GM19467 (cell line): ENCODE measurements at regions not wholly inside any gene's neighbourhood (a gene's known extent, or its start where the extent isn't known, plus 50 kb on each side); places are given as distances from the start of the nearest gene placed in this dataset.

Experiments
- ATAC-seq: cut with Tn5 transposase; IDR thresholded peaks from one replicate; pipeline ENCODE4 v1.9.1; 2021; ENCODE audit warnings: mild to moderate bottlenecking, moderate library complexity; ENCODE audit not compliant: unreplicated experiment

GRCh38 chr5:8944005-8944404, 601.9 kb downstream of the SEMA5A start:
- no peak for ATAC-seq

DNA sequence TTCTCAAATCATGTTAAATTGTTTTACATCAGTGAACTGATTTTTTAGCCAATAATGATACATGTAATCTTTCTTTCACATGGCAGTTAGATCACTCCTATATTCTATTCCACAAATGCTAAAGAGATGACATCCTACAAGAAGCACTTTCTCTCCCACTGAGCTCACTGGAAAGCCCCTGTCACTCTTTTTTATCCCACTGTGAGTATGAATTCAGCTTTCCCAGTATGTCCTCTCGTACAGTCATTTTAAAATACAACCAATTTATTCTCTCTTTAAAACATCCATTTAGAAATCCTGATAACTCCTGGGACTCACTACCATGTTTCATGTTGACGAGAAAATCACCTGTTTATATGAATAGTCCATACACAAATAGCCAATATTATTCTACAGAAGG, 599.9 kb downstream of the SEMA5A start:
- ATAC-seq, result no peak

DNA sequence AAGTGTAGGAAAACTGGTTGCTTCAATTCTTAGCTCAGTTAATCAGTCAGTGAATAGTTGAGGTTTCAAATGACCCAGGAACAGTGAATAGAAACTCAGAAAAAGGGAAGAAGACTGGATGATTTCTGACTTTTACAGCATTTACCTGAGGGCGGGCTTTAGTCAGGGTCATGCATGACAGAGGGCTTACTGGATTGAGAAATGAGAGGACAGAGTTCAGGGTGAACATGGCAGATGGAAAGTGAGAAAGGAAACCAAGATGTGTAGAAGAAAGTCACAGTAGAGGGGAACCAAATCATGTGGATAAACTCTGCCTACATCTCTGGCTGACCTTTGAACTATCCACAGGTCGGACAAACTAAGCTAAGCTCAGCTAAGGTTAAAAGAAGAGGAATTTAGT, 596.0 kb downstream of the SEMA5A start:
- peak; percentile 93 for ATAC-seq

GRCh38 chr5:8952147-8952546, 593.7 kb downstream of the SEMA5A start:
- ATAC-seq, result no peak

DNA sequence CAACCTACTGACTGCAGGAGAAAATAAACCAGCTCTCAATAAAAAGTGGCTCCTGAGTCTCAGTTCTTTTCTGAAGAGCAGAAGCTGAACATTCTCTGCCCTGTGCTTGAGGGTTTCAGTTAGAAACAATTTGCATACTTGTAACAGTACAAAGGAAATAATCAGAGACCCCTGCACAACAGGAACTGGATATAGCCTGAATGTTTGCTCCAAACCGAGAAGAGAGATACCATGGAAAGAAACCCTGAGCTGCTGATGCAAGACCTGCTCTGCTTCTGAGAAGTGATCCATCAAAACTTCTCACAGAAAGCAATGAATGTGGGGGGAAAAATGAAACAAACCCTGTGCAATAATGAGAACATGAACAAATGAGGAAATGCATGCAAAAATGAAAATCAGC, 592.9 kb downstream of the SEMA5A start:
- peak; percentile 42 for ATAC-seq

DNA sequence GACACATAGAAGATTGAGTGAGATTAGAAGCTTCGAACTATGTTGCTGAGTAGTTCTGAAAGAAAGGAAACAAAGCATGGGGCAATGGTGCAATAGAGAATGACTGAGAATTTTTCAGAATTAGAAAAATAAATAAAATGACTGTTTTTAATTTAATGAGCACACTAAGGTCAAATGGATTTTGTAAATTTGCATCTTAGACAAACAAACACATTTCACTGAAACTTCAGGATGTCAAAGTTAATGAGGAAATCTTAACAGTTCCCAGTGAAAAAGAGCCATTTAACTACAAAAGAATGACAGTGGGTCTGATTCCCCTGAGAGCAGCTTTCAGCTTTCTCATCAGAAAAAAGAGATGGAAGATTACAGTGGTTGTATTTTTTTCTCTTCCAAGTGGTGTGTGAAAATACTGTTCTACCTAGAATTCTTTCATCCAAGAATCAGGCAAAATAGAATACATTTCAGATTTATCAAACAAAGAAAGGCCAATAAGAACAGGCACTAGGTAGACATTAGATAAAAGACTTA, 591.9 kb downstream of the SEMA5A start:
- no peak for ATAC-seq

DNA sequence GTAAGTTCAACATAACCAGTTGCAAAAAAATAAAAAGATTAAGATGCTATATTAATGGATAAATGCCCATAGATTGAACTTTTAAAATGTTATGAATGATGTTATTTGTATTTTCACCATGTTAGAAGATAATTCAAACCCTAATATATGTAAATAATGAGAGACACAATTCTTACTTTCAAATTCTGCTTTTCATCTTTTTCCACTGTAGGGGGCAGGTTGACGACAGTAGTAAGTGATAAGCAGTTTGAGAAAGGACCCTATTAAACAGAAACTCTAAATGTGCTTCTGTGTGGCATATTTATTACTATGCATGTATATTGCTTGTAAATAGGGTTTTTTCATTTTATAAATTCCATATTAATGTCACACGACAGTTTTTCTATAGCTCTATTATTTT, 591.1 kb downstream of the SEMA5A start:
- ATAC-seq, result no peak

GRCh38 chr5:8956659-8957058, 589.2 kb downstream of the SEMA5A start:
- no peak for ATAC-seq

- ATAC-seq, result no peak
These were observed 587.3 kb downstream of the SEMA5A start for GRCh38 chr5:8958602-8959001.

- no peak for ATAC-seq
These were observed 584.7 kb downstream of the SEMA5A start for GRCh38 chr5:8961219-8961618.

- ATAC-seq, result no peak
These were observed 583.9 kb downstream of the SEMA5A start for GRCh38 chr5:8961956-8962355.

GRCh38 chr5:8981016-8981415, 564.9 kb downstream of the SEMA5A start:
- ATAC-seq, result no peak

GRCh38 chr5:8981496-8981895, 564.4 kb downstream of the SEMA5A start:
- ATAC-seq, result no peak

- ATAC-seq, result no peak
These were observed 561.5 kb downstream of the SEMA5A start for GRCh38 chr5:8984386-8984785.
